Stimulated activated CD8-positive, alpha-beta memory T cell treated with anti-CD3 and anti-CD28 coated beads, Interleukin-15, amount 100 ng/mL, for 48 hours (primary cell): ENCODE measurements at regions not wholly inside any gene's neighbourhood (a gene's known extent, or its start where the extent isn't known, plus 50 kb on each side); places are given as distances from the start of the nearest gene placed in this dataset.

Source experiments
- DNase-seq, 2 donors: peaks; one replicate each; pipeline ENCODE4 v3.0.0-alpha.2; 2020; ENCODE audit warnings: low read depth in 2 of 2

- DNase-seq: no peak
These were observed 1329.3 kb downstream of the TBC1D22A start for GRCh38 chr22:48091656-48092223.

- DNase-seq: no peak
These were observed 1328.7 kb downstream of the TBC1D22A start for GRCh38 chr22:48091060-48091650.

GRCh38 chr22:48090332-48090672 lies 1327.9 kb downstream of the TBC1D22A start:
- no peak for DNase-seq

- DNase-seq: no peak
These were observed 1327.3 kb downstream of the TBC1D22A start for GRCh38 chr22:48089601-48090331.

GRCh38 chr22:48088926-48089536 lies 1326.6 kb downstream of the TBC1D22A start:
- DNase-seq: no peak

GRCh38 chr22:48088251-48088650 lies 1325.8 kb downstream of the TBC1D22A start:
- no peak for DNase-seq

- DNase-seq: no peak
These were observed 1323.6 kb downstream of the TBC1D22A start for GRCh38 chr22:48085901-48086645.

GRCh38 chr22:48084729-48085050 lies 1322.2 kb downstream of the TBC1D22A start:
- DNase-seq: no peak

- DNase-seq: no peak
These were observed 1321.7 kb downstream of the TBC1D22A start for GRCh38 chr22:48084041-48084728.

- DNase-seq: no peak
These were observed 1321.1 kb downstream of the TBC1D22A start for GRCh38 chr22:48083502-48083901.

GRCh38 chr22:48082284-48082683 lies 1319.8 kb downstream of the TBC1D22A start:
- no peak for DNase-seq

- DNase-seq: no peak
These were observed 1318.8 kb downstream of the TBC1D22A start for GRCh38 chr22:48081281-48081680.

GRCh38 chr22:48080316-48081165 lies 1318.1 kb downstream of the TBC1D22A start:
- DNase-seq: no peak

GRCh38 chr22:48079505-48080290 lies 1317.2 kb downstream of the TBC1D22A start:
- no peak for DNase-seq

GRCh38 chr22:48078825-48079224 lies 1316.4 kb downstream of the TBC1D22A start:
- no peak for DNase-seq

GRCh38 chr22:48077699-48078098 lies 1315.2 kb downstream of the TBC1D22A start:
- no peak for DNase-seq

GRCh38 chr22:48076008-48076407 lies 1313.6 kb downstream of the TBC1D22A start:
- no peak for DNase-seq

GRCh38 chr22:48075604-48076003 lies 1313.2 kb downstream of the TBC1D22A start:
- no peak for DNase-seq

- no peak for DNase-seq
These were observed 1310.3 kb downstream of the TBC1D22A start for GRCh38 chr22:48072777-48073176.

- DNase-seq: no peak
These were observed 1309.4 kb downstream of the TBC1D22A start for GRCh38 chr22:48071828-48072227.
